ENCODE measurements at regions not wholly inside any gene's neighbourhood (a gene's known extent, or its start where the extent isn't known, plus 50 kb on each side); places are given as distances from the start of the nearest gene placed in this dataset.

DNA sequence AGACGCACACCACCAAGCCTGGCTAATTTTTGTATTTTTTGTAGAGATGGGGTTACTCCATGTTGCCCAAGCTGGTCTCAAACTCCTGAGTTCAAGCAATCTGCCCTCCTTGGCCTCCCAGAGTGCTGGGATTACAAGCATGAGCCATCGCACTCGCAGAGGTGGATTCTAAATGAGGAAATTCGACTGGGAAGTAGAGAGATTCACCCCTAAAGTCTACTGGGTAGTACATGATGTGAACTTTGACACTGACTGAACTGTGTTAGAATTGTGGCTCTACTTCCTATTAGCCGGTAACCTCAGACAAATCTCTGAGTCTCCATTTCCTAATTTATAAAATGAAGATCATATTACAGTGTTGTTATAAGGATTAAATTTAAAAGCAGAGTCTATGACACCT, 276.0 kb upstream of the NR5A2 start:
- H3K27ac ChIP-seq (ENCODE audit: low read length): no peak overlapping the region
- DNase-seq (ENCODE audit: low read depth, low spot score): no peak
- H3K27me3 ChIP-seq (ENCODE audit: control insufficient read depth, insufficient read depth, low read length): peaks cover 2% of the 10 kb centered on the region; the same call in 1 of the 2 replicates
- H3K4me1 ChIP-seq (ENCODE audit: control insufficient read depth, insufficient read depth, low read length): peaks cover 2% of the 10 kb centered on the region; the same call in 1 of the 2 replicates
- no peak overlapping the region for H3K4me3 ChIP-seq (ENCODE audit: low read length)
- no CpG with 5 or more reads among the region's 5 CpGs for WGBS (ENCODE audit: insufficient coverage, insufficient read length)
- H3K36me3 ChIP-seq (ENCODE audit: control insufficient read depth, insufficient read depth, low read length): no peaks in the 10 kb centered on the region
- no peaks in the 10 kb centered on the region for H3K9me3 ChIP-seq (ENCODE audit: control insufficient read depth, insufficient read depth, low read length)

DNA sequence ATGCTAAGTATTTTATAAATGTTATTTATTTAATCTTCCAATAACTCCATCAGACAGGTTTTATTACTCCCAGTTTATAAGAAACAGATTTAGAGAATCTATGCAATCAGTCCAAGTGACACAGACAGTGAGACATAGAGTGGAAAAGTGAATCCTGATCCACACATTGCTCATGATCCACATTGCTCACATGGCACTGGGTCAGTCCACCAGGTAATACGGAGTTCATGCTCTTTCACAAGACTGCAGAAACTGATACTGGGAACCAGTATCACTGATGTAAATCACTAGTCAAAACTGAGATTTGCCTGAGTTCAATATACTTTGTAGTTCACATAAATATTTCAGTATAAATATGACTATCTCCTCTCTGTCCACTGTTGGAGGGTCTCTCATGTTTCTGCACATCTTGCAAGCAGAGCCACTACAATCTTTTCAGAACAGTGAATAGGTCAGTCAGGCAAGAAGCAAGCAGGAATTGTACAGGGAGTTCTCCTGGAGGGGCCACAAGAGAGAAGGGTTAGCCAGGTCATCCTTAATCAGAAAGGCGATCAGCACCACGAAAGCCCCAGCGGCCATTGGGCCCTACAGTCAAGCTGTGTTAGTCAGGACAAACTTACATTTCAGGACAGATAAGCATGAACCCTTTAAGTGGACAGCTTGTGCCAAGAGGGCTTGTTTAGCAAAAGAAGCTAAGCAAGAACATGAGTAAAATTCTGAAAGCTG, 275.4 kb upstream of the NR5A2 start:
- no peaks in the 10 kb centered on the region for H3K36me3 ChIP-seq (ENCODE audit: control insufficient read depth, insufficient read depth, low read length)
- DNase-seq (ENCODE audit: low read depth, low spot score): no peak
- H3K9me3 ChIP-seq (ENCODE audit: control insufficient read depth, insufficient read depth, low read length): no peaks in the 10 kb centered on the region
- H3K27ac ChIP-seq (ENCODE audit: low read length): no peak overlapping the region
- WGBS (ENCODE audit: insufficient coverage, insufficient read length): no CpG with 5 or more reads among the region's 4 CpGs
- H3K27me3 ChIP-seq (ENCODE audit: control insufficient read depth, insufficient read depth, low read length): peaks cover 2% of the 10 kb centered on the region; the same call in 1 of the 2 replicates
- H3K4me3 ChIP-seq (ENCODE audit: low read length): no peak overlapping the region
- H3K4me1 ChIP-seq (ENCODE audit: control insufficient read depth, insufficient read depth, low read length): peaks cover 2% of the 10 kb centered on the region; the same call in 1 of the 2 replicates

DNA sequence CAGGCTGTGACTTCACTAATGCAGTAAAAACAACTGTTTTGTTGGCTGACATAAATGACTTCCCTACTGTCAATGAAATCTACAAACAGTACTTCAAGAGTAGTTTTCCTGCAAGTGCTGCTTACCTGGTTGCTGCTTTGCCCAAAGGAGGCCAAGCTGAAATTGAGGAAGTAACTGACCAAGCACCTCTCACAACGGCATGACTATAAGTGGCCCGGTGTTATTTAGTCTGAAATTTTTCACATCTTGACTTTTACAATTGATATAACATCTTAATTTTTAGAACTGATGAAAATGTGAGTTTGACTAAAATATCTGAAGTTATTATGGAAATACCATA, 274.9 kb upstream of the NR5A2 start:
- Histone ChIP-seq H3K4me3 (ENCODE audit: low read length) (no peak overlapping the region), H3K27ac (ENCODE audit: low read length) (no peak overlapping the region), H3K9me3 (ENCODE audit: control insufficient read depth, insufficient read depth, low read length) (no peaks in the 10 kb centered on the region), H3K27me3 (ENCODE audit: control insufficient read depth, insufficient read depth, low read length) (peaks cover under 1% of the 10 kb centered on the region; the same call in 1 of the 2 replicates), H3K36me3 (ENCODE audit: control insufficient read depth, insufficient read depth, low read length) (no peaks in the 10 kb centered on the region), H3K4me1 (ENCODE audit: control insufficient read depth, insufficient read depth, low read length) (peaks cover under 1% of the 10 kb centered on the region; the same call in 1 of the 2 replicates)
- WGBS (ENCODE audit: insufficient coverage, insufficient read length): no CpG with 5 or more reads among the region's 2 CpGs
- DNase-seq (ENCODE audit: low read depth, low spot score): no peak

DNA sequence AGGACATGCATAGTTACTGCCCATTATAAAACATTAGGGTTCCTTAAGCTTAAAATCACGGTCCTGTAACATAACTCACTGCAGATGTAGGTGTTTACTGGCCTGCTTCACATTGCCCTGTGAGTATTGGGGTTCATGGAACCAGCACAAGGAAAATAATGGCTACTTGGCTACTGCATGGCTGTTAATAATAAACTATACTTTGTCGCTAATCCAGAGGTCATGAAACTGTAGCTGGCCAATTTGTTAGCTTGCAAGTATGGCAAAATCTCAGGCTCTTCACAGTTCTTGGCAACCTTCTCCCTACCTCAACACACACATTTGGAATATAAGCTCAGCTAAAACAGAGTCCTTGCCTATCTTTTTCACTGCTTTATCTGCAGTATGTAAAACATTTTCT, 274.0 kb upstream of the NR5A2 start:
- Histone ChIP-seq H3K4me1 (ENCODE audit: control insufficient read depth, insufficient read depth, low read length) (no peaks in the 10 kb centered on the region), H3K9me3 (ENCODE audit: control insufficient read depth, insufficient read depth, low read length) (no peaks in the 10 kb centered on the region), H3K27ac (ENCODE audit: low read length) (no peak overlapping the region), H3K27me3 (ENCODE audit: control insufficient read depth, insufficient read depth, low read length) (no peaks in the 10 kb centered on the region), H3K36me3 (ENCODE audit: control insufficient read depth, insufficient read depth, low read length) (no peaks in the 10 kb centered on the region), H3K4me3 (ENCODE audit: low read length) (no peak overlapping the region)
- WGBS (ENCODE audit: insufficient coverage, insufficient read length): no CpG with 5 or more reads among the region's 2 CpGs
- DNase-seq (ENCODE audit: low read depth, low spot score): no peak

DNA sequence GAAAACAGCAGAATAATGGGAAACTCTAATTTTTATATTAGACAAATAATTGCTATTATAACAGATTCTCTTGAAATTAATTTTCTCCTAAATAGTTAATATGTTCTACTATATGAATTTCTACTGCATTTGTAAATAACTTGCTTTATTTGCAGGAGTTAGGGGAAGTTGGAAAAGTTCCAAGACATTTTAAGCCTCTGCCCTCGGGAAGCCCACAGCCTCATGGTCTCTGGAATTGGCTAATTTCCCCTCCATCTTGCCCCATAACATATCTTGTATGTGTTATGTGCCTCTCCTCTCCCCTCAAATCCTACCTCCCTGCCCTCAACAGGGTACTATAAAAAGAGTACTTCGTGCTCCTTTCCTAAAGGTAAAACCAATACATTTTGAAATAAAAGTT, 271.4 kb upstream of the NR5A2 start:
- no peak for DNase-seq (ENCODE audit: low read depth, low spot score)
- no peaks in the 10 kb centered on the region for H3K27me3 ChIP-seq (ENCODE audit: control insufficient read depth, insufficient read depth, low read length)
- H3K27ac ChIP-seq (ENCODE audit: low read length): no peak overlapping the region
- H3K4me1 ChIP-seq (ENCODE audit: control insufficient read depth, insufficient read depth, low read length): no peaks in the 10 kb centered on the region; the same call in 1 of the 2 replicates
- no peaks in the 10 kb centered on the region for H3K36me3 ChIP-seq (ENCODE audit: control insufficient read depth, insufficient read depth, low read length)
- H3K9me3 ChIP-seq (ENCODE audit: control insufficient read depth, insufficient read depth, low read length): no peaks in the 10 kb centered on the region
- H3K4me3 ChIP-seq (ENCODE audit: low read length): no peak overlapping the region
- no CpG with 5 or more reads among the region's 2 CpGs for WGBS (ENCODE audit: insufficient coverage, insufficient read length)

DNA sequence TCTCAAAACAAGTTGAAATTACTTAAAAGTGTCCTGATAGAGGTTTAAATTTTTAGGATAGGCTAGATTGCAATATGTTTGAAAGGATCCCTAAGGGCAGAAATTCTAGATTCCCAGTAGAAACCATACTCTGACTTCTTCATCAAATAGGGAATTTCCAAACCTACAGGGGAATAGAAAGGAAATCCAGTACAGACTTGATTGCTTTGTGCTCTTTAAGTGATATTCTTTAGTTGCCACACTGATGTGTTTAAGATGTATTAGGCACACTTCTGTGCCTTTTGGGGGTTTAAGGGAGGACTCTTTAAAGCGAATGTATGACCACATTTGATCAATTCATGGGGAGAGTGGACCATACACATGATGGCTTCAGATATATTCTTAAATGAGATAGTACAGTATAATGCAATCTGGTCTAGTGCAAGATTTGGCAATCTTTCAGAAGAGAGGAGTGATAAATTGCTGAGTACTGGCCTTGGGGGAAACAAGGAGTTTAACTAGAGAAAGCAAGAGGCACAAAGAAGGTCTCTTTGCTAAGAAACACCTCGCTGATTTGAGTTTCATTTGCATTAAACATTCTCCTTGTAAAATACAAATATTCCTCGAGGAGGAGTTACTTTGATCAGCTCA, 268.8 kb upstream of the NR5A2 start:
- Histone ChIP-seq H3K9me3 (ENCODE audit: control insufficient read depth, insufficient read depth, low read length) (no peaks in the 10 kb centered on the region), H3K4me3 (ENCODE audit: low read length) (no peak overlapping the region), H3K4me1 (ENCODE audit: control insufficient read depth, insufficient read depth, low read length) (no peaks in the 10 kb centered on the region; the same call in 1 of the 2 replicates), H3K27ac (ENCODE audit: low read length) (no peak overlapping the region), H3K36me3 (ENCODE audit: control insufficient read depth, insufficient read depth, low read length) (no peaks in the 10 kb centered on the region), H3K27me3 (ENCODE audit: control insufficient read depth, insufficient read depth, low read length) (no peaks in the 10 kb centered on the region)
- WGBS (ENCODE audit: insufficient coverage, insufficient read length): no CpG with 5 or more reads among the region's 3 CpGs
- DNase-seq (ENCODE audit: low read depth, low spot score): no peak

DNA sequence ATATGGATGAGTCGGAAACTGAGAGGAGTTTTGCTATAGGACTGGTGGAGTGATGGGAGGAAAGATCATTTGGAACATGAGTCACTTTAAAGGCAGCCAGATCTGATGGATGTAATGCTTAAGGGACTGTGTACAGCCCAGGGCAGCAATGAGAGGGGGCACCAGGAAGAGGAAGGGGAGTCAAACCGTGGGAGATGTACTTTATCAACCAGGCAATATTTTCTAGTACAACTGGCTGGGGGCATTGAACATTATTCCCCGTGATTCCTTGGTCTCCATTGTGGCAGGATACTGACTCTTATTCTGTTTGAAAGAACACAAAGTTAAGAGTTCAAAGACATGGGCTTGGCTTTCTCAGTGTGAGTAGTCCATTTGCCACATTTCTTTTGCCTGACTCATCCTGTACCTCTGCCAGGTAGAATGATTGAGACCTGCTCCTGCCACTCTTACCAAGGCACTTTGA, 268.2 kb upstream of the NR5A2 start:
- WGBS (ENCODE audit: insufficient coverage, insufficient read length): no CpG with 5 or more reads among the region's 3 CpGs
- Histone ChIP-seq H3K9me3 (ENCODE audit: control insufficient read depth, insufficient read depth, low read length) (no peaks in the 10 kb centered on the region), H3K4me3 (ENCODE audit: low read length) (no peak overlapping the region), H3K27ac (ENCODE audit: low read length) (no peak overlapping the region), H3K4me1 (ENCODE audit: control insufficient read depth, insufficient read depth, low read length) (no peaks in the 10 kb centered on the region; the same call in 1 of the 2 replicates), H3K36me3 (ENCODE audit: control insufficient read depth, insufficient read depth, low read length) (no peaks in the 10 kb centered on the region), H3K27me3 (ENCODE audit: control insufficient read depth, insufficient read depth, low read length) (no peaks in the 10 kb centered on the region)
- DNase-seq (ENCODE audit: low read depth, low spot score): no peak

DNA sequence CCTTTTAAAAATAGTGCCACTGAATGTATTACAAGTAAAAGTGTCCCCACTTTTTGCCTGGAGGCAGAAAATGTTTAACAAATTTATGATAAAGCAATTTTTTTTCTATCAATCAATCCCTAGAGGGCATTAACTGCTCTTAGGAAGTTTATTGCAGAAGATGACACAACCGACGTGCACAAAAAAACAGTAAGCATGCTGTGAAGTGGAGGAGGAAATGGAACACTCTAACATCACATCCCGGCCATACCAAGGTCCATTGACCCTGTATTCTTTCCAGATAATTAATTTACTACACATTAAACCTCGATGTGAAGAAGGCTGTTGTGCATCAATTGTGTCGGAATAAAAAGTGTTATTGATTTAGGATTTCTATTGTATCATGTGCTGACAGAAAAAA, 264.9 kb upstream of the NR5A2 start:
- H3K9me3 ChIP-seq (ENCODE audit: control insufficient read depth, insufficient read depth, low read length): no peaks in the 10 kb centered on the region
- H3K4me3 ChIP-seq (ENCODE audit: low read length): no peak overlapping the region
- no peak for DNase-seq (ENCODE audit: low read depth, low spot score)
- H3K27me3 ChIP-seq (ENCODE audit: control insufficient read depth, insufficient read depth, low read length): no peaks in the 10 kb centered on the region
- no peaks in the 10 kb centered on the region for H3K36me3 ChIP-seq (ENCODE audit: control insufficient read depth, insufficient read depth, low read length)
- H3K27ac ChIP-seq (ENCODE audit: low read length): no peak overlapping the region
- H3K4me1 ChIP-seq (ENCODE audit: control insufficient read depth, insufficient read depth, low read length): no peaks in the 10 kb centered on the region; the same call in 1 of the 2 replicates
- no CpG with 5 or more reads among the region's 5 CpGs for WGBS (ENCODE audit: insufficient coverage, insufficient read length)

DNA sequence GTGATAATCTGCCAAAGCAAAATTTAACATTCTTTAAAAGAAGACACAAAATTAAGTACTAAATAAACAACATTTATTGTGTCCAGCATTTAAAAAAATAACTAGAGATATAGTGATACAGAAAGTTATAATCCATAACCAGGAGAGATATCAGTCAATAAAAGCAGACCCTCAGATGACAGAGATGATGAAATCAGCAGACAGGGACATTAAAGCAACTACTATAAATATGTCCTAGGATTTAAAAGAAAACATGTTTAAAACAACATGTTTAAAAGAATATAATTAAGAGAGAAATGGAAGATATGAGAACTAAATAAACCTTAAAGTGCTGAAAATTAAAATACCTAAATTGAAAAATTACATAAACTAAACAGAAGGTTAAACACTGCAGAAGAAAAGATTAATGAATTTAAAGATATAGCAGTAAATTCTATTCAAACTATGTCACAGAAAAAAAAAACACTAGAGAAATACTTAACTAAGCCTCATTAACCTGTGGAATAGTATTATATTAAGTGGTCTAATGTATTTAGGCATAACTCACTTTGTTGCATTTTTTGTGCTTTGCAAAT, 261.2 kb upstream of the NR5A2 start:
- Histone ChIP-seq H3K9me3 (ENCODE audit: control insufficient read depth, insufficient read depth, low read length) (no peaks in the 10 kb centered on the region), H3K4me1 (ENCODE audit: control insufficient read depth, insufficient read depth, low read length) (no peaks in the 10 kb centered on the region), H3K36me3 (ENCODE audit: control insufficient read depth, insufficient read depth, low read length) (no peaks in the 10 kb centered on the region), H3K4me3 (ENCODE audit: low read length) (no peak overlapping the region), H3K27ac (ENCODE audit: low read length) (no peak overlapping the region), H3K27me3 (ENCODE audit: control insufficient read depth, insufficient read depth, low read length) (no peaks in the 10 kb centered on the region)
- DNase-seq (ENCODE audit: low read depth, low spot score): no peak

DNA sequence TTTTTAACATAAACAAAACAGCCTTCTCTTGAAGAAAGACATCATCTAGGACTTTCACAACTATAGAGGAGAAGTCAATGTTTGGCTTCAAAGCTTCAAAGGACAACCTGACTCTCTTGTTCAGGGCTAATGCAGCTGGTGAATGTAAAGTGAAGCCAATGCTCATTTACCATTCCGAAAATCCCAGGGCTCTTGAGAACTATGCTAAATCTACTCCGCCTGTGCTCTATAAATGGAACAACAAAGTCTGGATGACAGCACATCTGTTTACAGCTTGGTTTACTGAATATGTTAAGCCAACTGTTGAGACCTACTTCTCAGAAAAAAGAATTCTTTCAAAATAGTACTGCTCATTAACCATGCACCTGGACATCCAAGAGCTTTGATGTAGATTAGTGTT, 259.8 kb upstream of the NR5A2 start:
- no CpG with 5 or more reads among the region's 2 CpGs for WGBS (ENCODE audit: insufficient coverage, insufficient read length)
- no peak for DNase-seq (ENCODE audit: low read depth, low spot score)
- H3K4me3 ChIP-seq (ENCODE audit: low read length): no peak overlapping the region
- no peaks in the 10 kb centered on the region for H3K4me1 ChIP-seq (ENCODE audit: control insufficient read depth, insufficient read depth, low read length)
- no peaks in the 10 kb centered on the region for H3K9me3 ChIP-seq (ENCODE audit: control insufficient read depth, insufficient read depth, low read length)
- H3K27ac ChIP-seq (ENCODE audit: low read length): no peak overlapping the region
- H3K27me3 ChIP-seq (ENCODE audit: control insufficient read depth, insufficient read depth, low read length): no peaks in the 10 kb centered on the region
- no peaks in the 10 kb centered on the region for H3K36me3 ChIP-seq (ENCODE audit: control insufficient read depth, insufficient read depth, low read length)
